GM18505 (cell line): ENCODE measurements at regions not wholly inside any gene's neighbourhood (a gene's known extent, or its start where the extent isn't known, plus 50 kb on each side); places are given as distances from the start of the nearest gene placed in this dataset.

Source experiments
- ATAC-seq: cut with Tn5 transposase; IDR thresholded peaks from one replicate; pipeline ENCODE4 v1.9.1; 2021; ENCODE audit not compliant: unreplicated experiment
- POLR2A ChIP-seq: IDR thresholded peaks from 4 replicates; pipeline ENCODE4 v1.6.1; 2011; ENCODE audit warnings: borderline replicate concordance; ENCODE audit not compliant: insufficient read depth, insufficient read length; ENCODE audit errors: extremely low read depth

DNA sequence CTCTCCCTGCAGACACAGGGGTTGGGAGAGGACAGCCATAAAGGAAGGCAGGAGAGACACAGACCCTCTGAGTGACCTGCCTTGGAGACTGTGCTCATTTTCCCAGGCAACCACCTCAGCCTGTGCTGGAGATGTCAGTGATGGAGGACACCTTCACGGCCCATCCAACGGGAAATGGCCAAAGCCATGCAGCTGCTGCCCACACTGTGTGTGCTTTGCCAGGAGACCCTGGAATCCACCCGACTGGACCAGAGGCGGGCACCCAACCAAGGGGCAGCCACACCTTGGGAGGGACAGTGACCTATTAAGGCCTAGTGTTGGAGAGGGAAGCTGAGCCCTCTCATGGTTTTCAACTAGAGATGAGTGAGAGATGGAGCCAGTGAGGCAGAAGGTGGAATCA lies 192.5 kb downstream of the SMAD2 start:
- no peak for TF ChIP-seq POLR2A
- ATAC-seq = no peak

DNA sequence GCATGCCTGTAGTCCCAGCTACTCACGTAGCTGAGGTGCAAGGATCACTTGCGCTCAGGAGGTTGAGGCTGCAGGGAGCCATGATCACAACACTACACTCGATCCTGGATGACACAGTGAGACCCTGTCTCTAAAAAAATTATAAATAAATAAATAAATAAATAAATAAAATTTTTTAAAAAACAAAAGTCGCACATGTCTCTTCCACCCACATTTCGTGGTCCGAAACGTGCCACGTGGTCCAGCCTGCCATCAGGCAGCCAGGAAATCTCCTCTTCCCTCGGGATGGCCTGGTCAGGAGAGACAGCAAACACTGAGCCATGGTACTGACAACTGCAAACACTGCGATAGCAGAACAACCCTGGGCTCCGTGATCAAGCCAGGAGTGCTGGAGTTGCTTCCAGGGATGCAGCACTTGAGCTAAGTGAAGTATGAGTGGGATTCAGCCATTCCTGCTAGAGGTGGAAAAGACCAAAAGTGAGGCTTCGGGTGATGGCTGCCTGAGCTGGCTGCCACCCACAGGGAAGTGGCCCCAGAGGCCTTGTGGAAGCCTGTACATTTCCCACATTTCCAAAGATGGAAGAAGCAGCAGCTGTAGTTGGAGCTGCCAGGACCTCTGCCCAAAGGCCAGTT lies 193.1 kb downstream of the SMAD2 start:
- TF ChIP-seq POLR2A = no peak

DNA sequence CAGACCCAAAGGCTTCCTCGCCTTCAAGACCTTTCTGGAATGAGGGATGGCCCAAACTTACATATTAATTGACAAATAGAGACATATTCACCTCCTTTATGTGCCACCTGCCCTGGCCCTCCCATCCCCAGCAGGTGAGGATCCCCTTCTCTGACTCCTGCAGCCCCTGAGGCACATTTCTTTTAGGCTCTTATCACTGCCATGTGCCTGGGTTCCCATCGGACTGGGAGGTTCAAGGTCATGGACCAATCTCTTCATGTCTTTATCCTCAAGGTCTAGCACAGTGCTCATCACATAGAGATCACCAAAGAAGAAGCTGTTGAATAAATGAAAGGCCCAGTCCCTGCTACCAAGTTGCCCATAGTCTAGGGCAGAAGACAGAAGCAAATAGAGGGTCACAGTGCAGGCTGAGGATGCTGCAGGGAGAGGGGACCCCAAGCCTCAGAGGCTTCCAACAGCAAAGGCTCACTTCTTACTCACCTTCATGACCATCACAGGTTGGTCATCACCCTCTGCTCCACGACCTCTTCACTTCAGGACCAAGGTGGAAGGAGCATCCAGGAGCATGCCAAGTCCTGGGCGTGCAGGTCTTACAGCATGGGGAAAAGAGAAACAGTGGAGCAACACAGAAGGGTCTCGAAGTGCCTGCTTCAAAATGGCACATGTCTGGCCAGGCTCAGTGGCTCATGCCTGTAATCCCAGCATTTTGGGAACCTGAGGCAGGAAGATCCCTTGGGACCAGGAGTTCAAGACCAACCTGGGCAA lies 193.9 kb downstream of the SMAD2 start:
- no peak for ATAC-seq
- TF ChIP-seq POLR2A = no peak

More for the DNA sequence above, 193.1 kb downstream of the SMAD2 start:
- no peak for ATAC-seq

DNA sequence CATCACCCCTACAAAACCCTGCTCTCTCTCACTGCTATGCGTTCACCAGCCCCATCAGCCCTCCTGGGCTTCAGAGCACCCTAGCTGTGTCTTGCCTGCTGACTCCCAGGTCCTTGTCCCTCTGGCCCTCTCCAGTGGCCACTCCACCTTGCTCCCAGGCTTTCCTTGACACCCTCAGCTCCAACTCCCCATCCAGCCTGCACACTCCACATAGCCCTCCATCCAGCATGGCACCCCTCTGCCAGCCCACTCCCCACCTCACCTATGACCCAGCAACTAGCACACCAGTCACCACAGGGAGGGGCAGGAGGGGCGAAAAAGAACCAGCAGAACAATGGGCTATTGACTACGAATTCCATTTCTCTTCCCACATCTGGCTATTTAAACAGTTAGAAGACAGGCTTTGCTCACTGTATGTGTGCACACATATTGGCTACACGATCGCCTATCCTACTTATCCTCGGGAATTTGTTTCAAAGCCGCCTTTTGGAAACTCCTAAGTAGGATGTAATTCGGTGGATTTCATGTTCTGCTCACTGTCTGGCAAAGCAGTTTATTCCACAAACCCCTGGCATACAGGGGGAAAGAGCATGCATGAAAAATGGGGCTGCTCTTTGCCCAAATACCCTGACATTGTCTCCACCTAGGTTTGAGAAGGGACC lies 195.3 kb downstream of the SMAD2 start:
- TF ChIP-seq POLR2A = no peak
- no peak for ATAC-seq

DNA sequence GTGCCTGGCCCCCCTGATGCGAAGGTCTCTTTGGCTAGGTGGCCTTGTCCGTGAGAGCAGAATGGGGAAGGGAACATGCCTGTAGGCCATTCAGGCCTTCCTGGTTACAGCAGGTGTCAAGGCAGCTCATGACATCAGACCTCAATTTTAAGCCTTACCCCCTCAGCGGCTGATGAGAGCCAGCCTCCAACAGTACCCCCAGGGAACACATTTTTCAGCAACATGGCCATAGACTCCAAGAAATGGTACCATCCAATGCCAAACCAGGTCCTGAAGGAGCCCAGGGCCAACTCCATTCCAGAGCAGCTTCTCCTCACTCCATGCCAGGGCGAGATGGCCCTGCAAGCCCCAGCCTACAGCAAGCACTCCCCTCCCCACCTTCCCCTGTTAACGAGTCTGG lies 199.2 kb downstream of the SMAD2 start:
- ATAC-seq = no peak
- no peak for TF ChIP-seq POLR2A

DNA sequence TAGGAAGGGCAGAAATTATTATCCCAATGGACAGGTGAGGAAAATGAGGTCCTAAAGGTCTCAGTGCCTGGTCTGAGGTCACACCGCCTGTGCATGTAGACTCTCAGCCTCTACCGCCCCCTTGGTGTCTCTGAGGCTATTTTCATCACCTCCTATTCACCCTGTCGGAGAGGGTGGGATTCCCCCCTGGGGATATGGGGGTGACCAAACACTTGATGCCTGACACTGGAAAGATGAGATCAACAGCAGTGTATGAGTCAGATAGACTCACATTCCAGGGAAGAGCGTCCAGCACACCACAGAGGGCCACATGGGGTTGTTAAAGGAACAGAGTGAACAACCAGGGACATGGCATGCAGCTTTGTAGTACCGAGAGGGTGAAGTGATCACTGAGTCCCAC lies 199.7 kb downstream of the SMAD2 start:
- no peak for TF ChIP-seq POLR2A
- ATAC-seq = no peak

DNA sequence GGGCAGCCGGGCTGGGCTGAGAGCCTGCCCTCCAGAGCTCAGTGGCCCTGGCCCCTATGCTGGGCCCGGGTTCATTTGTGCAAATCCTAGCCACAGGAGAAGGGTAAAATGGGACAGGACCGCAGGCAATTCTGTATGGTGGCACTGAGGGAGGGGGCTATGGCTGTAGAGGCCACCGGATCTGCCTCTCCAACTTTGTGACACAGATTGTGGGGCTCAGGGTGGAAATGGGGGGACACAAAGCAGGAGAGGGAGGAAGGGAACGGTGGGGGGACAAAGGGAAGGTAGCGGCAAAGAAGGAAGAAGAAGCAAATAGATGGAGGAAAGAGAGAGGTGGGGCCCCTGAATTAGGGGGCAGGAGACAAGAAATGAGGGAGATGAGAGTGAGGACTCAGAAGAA lies 201.1 kb downstream of the SMAD2 start:
- no peak for ATAC-seq
- TF ChIP-seq POLR2A = no peak

DNA sequence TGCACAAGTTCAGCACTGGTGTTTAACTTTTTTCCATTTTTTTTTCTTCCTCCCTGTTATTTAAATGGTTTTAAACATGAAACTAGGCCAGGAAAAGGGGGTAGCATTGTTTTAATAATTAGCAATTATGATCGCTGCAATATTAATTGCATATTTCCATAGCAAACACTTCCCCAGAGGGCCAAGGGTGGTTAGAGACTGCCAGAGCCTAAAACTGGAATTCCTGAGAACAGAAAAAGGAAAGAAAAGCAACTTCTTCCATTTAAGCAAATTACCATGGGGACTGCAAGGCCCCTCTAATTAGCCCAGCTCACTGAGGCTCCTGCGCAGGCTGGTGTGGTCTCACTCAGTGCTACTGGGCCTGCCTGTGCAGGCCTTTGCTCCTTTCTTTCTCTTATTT lies 201.5 kb downstream of the SMAD2 start:
- no peak for ATAC-seq
- TF ChIP-seq POLR2A = no peak

DNA sequence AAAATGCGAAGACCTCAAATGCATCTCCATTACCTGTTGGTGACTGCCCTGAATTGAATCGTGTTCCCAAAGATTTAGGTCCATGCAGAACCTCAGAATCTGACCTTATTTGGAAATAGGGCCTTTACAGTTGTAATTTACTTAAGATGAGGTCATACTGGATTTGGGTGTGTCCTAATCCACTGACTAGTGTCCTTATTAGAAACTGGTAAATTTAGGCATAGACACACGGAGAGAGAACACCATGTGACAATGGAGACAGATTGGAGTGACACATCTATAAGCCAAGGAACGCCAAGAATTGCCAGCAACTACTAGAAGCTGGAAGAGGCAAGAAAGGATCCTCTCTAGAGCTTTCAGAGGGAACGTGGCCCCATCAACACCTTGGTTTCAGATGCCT lies 203.1 kb downstream of the SMAD2 start:
- no peak for TF ChIP-seq POLR2A
- ATAC-seq = no peak

DNA sequence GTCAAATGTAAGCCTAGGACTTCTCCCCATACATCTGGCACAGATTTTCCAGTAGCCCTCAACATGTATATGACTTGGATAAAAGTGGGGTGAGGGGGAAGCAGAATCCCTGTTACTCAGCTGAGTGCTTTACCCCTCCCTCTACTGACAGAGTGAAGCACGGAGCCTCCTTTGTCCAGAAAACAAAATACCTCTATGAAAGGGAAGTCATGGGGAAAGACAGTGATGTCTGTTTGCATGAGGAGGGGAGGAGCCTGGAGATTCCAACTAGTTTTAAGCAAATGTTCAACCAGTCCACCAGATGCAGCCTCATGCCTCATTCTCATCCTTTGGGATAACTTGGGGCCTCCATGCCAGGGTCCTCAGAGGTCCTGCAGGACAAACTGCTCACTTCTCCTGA lies 203.9 kb downstream of the SMAD2 start:
- no peak for TF ChIP-seq POLR2A
- ATAC-seq = no peak

DNA sequence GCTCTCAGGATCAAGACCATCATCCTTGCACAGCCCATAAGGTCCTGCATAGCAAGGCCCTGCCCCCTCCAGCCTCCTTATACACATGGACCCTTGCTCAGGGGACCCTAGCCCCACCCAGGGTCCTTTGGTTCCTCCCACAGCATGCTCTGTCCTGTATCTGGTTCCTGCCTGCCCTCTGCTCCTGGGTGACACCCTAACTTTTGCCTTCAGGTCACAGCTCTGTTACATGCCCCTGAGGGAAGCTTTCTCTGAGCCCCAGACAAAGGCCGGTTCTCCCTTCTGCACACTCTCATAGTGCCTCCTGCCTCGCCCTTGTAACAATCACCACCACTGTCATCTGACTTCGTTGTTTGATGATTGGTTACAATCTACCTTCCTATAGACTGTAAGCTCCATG lies 204.8 kb downstream of the SMAD2 start:
- no peak for ATAC-seq
- no peak for TF ChIP-seq POLR2A

DNA sequence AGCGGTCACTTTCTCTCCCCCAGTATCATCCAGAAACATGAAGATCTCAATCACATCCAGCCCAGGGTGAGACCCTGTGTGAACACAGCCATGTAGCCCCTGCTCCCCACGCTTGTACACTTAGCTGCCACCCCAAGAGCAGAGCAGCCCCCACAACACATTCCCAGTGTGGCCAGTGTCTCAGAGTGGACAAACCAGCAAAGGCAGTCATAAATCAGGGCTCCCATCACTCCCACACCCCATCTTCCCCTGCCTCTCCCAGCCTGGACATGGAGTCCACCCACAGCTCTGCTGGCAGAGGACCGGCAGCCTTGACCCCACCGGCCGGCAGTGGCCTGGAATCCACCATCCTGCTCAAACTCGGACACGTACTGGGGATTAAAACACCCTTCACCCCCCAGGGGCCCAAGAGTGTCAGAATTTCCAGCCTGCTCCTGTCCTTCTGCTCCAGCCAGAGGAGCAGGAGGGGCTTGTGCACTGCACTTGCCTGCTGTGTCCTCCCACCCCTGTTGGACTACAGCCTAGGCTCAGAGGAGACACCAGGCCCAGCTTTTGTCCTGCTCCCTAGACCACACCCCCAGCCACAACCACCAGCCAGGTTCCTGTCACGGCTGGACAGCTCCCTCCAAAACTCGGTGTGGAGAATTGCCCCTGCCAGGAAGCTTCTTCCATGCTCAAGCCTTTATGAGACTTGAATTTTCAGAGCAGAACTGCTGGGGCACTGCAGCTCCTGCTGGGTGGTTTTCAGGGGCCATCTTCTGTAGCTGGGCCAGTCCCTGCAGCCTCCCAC lies 206.1 kb downstream of the SMAD2 start:
- ATAC-seq = no peak
- no peak for TF ChIP-seq POLR2A

DNA sequence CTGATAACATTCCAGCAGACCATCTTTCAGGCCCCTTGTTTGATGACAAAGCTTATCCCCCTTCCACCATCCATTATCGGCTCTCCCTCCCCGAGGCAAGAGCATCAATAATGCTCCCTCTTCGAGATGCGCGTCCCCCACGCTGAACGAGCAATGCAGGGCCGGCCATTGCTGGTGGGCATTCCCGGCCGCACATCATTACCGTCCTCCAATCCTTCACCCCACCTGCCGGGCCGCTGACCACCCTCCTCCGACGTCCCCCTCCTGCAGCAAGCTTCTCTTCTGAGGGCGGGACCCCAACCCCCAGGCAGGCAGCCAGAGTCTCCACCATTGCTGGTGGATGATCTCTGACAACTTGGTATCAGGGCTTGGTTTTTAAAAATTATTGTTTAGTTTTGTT lies 208.6 kb downstream of the SMAD2 start:
- no peak for TF ChIP-seq POLR2A
- no peak for ATAC-seq
